Endothelial cell (in vitro differentiated cells): ENCODE measurements at regions not wholly inside any gene's neighbourhood (a gene's known extent, or its start where the extent isn't known, plus 50 kb on each side); places are given as distances from the start of the nearest gene placed in this dataset.

Experiments
- DNase-seq: peaks from one replicate; pipeline ENCODE4 v3.0.0; 2021; ENCODE audit warnings: low spot score
- H3K27ac Mint-ChIP-seq: one replicate; pipeline ENCODE4 v1.8.0; 2021; ENCODE audit warnings: mixed read lengths, inconsistent platforms; ENCODE audit not compliant: unreplicated experiment
- H3K27me3 Mint-ChIP-seq: one replicate; pipeline ENCODE4 v1.8.0; 2021; ENCODE audit warnings: mild to moderate bottlenecking, moderate library complexity, mixed read lengths, inconsistent platforms; ENCODE audit not compliant: unreplicated experiment
- H3K36me3 Mint-ChIP-seq: one replicate; pipeline ENCODE4 v1.8.0; 2021; ENCODE audit warnings: mild to moderate bottlenecking, low read depth, mixed read lengths, inconsistent platforms; ENCODE audit not compliant: unreplicated experiment
- H3K4me1 Mint-ChIP-seq: one replicate; pipeline ENCODE4 v1.8.0; 2021; ENCODE audit warnings: mild to moderate bottlenecking, mixed read lengths, inconsistent platforms; ENCODE audit not compliant: unreplicated experiment
- H3K4me3 Mint-ChIP-seq: one replicate; pipeline ENCODE4 v1.8.0; 2021; ENCODE audit warnings: mild to moderate bottlenecking, mixed read lengths, inconsistent platforms; ENCODE audit not compliant: unreplicated experiment
- H3K9me3 Mint-ChIP-seq: one replicate; pipeline ENCODE4 v1.8.0; 2021; ENCODE audit warnings: mixed read lengths, inconsistent platforms; ENCODE audit not compliant: unreplicated experiment
- CTCF ChIP-seq: fragments of 200-600 bp; sonication (generic); IDR thresholded peaks from one replicate; pipeline ENCODE4 v1.5.0; 2021; ENCODE audit warnings: antibody characterized with exemption; ENCODE audit not compliant: unreplicated experiment

DNA sequence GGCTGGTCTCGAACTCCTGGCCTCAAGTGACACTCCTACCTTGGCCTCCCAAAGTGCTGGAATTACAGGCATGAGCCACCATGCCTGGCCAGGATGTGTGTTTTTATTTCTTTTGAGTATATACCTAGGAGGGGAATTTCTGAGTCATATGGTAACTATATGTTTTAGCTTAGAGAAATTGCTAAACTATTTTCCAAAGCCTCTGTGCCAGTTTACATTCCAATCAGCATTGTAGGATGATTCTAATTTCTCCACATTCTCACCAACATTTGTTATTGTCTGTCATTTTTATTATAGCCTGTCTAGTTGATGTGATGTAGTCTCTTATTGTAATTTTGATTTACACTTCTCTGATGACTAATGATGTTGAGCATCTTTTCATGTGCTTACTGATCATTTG lies 1576.0 kb downstream of the RPA4 start:
- Mint-ChIP-seq H3K4me3 (no peak overlapping the region), H3K36me3 (no peaks in the 10 kb centered on the region), H3K4me1 (no peaks in the 10 kb centered on the region), H3K27me3 (peaks cover 1% of the 10 kb centered on the region), H3K27ac (no peak overlapping the region), H3K9me3 (no peaks in the 10 kb centered on the region)
- no peak for DNase-seq
- no peak for TF ChIP-seq CTCF

DNA sequence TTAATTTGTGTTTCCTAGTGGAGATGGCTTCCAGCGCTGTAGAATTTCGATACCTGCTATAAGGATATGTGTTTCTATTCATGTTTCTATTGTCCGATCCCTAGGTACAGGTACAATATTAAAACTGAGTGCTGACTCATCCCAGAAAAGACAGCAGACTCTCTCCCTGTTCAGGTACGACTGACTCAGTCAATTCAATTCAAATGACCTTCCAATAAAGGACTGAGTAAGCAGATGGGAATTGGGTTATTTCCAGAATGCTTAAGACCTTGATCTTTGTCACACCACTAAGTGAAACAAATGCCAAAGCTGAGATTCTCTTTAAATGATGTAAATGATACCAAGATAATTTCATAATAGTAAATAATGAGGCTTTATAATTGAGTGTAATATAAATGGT lies 1596.9 kb downstream of the RPA4 start:
- no peak overlapping the region for H3K4me3 Mint-ChIP-seq
- no peaks in the 10 kb centered on the region for H3K4me1 Mint-ChIP-seq
- no peak for DNase-seq
- H3K36me3 Mint-ChIP-seq: no peaks in the 10 kb centered on the region
- TF ChIP-seq CTCF: no peak
- H3K9me3 Mint-ChIP-seq: no peaks in the 10 kb centered on the region
- no peaks in the 10 kb centered on the region for H3K27me3 Mint-ChIP-seq
- no peak overlapping the region for H3K27ac Mint-ChIP-seq

DNA sequence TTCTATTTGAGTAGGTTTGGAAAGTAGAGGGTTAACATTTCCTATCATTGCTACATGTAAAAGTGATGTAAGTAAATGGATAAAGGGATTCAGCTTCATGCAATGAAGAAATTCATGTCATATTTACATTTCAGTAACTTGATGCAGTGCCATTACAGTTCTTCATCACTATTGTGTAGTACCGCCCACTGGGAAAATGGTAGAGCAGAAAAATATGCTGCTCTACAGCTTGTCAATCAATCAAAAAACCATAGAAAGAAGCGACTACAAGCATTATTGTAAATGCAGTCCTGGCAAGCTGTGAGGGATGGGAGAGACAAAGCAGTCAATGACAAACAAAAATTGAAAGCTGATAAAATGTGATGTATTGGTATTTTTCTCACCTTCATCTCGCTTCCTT lies 1597.9 kb downstream of the RPA4 start:
- no peaks in the 10 kb centered on the region for H3K9me3 Mint-ChIP-seq
- no peak for DNase-seq
- H3K4me3 Mint-ChIP-seq: no peak overlapping the region
- H3K4me1 Mint-ChIP-seq: no peaks in the 10 kb centered on the region
- TF ChIP-seq CTCF: no peak
- no peaks in the 10 kb centered on the region for H3K27me3 Mint-ChIP-seq
- no peak overlapping the region for H3K27ac Mint-ChIP-seq
- H3K36me3 Mint-ChIP-seq: no peaks in the 10 kb centered on the region

DNA sequence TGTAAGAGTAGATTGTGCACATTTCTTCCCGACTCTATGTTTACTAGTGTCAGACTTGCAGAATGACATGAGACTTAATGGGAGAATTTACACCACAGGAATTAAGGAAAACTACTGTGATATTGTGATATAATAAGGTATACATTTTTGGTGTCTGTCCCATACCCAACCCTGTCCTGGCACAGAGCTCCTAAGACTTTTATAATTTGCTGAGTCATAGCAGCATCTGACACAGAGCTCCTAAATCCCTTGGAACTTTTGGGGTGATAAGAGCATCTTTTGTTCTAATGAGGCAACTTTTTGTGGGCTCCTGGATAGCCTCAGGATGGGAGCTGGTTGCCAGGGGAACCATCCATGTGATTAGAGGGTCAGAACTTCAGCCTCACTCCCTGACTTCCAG lies 1607.0 kb downstream of the RPA4 start:
- H3K27me3 Mint-ChIP-seq: no peaks in the 10 kb centered on the region
- no peak for DNase-seq
- no peak for TF ChIP-seq CTCF
- no peaks in the 10 kb centered on the region for H3K36me3 Mint-ChIP-seq
- H3K4me3 Mint-ChIP-seq: no peak overlapping the region
- no peaks in the 10 kb centered on the region for H3K4me1 Mint-ChIP-seq
- H3K27ac Mint-ChIP-seq: no peak overlapping the region
- no peaks in the 10 kb centered on the region for H3K9me3 Mint-ChIP-seq

- Mint-ChIP-seq H3K9me3 (no peaks in the 10 kb centered on the region), H3K27ac (no peak overlapping the region), H3K27me3 (no peaks in the 10 kb centered on the region), H3K4me1 (no peaks in the 10 kb centered on the region), H3K4me3 (no peak overlapping the region), H3K36me3 (no peaks in the 10 kb centered on the region)
- no peak for TF ChIP-seq CTCF
- DNase-seq: no peak
Observed at GRCh38 chrX:98501426-98501825, 1617.7 kb downstream of the RPA4 start.
